Lower lobe of right lung (tissue), 2 donors: ENCODE measurements at regions not wholly inside any gene's neighbourhood (a gene's known extent, or its start where the extent isn't known, plus 50 kb on each side); places are given as distances from the start of the nearest gene placed in this dataset.

ENCODE experiments used
- ATAC-seq, 2 donors: fragments of 200-7000 bp; cut with Tn5 transposase; one replicate each; pipeline ENCODE4 v1.9.1; 2020 to 2022; ENCODE audit warnings: mild to moderate bottlenecking in 2 of 2, moderate library complexity in 2 of 2
- DNase-seq: peaks from one replicate; pipeline ENCODE4 v3.0.0-alpha.2; 2020
- H3K27ac ChIP-seq: fragments of 200-600 bp; one replicate; pipeline ENCODE4 v1.8.0; 2022
- H3K27me3 ChIP-seq: fragments of 200-600 bp; one replicate; pipeline ENCODE4 v1.8.0; 2022; ENCODE audit warnings: low read depth
- H3K36me3 ChIP-seq: fragments of 200-600 bp; one replicate; pipeline ENCODE4 v1.8.0; 2022; ENCODE audit warnings: mild to moderate bottlenecking
- H3K4me1 ChIP-seq: fragments of 200-600 bp; one replicate; pipeline ENCODE4 v1.8.0; 2022
- H3K4me3 ChIP-seq: fragments of 200-600 bp; one replicate; pipeline ENCODE4 v1.8.0; 2022; ENCODE audit warnings: mild to moderate bottlenecking
- H3K9me3 ChIP-seq: fragments of 200-600 bp; one replicate; pipeline ENCODE4 v1.8.0; 2022
- intact Hi-C: fragments of 100-400 bp; cut with DNase I; formaldehyde crosslinking; loops from one replicate; pipeline ENCODE4 v1.11.0; 2022
- TF ChIP-seq, protein P1 (sequence below): fragments of 200-600 bp; IDR thresholded peaks from one replicate; pipeline ENCODE4 v1.8.0; 2022; ENCODE audit warnings: antibody characterized with exemption, mild to moderate bottlenecking
- donor health status: DM: no; HTN: yes; CAD: no; lungs with severe emphysema.

DNA sequence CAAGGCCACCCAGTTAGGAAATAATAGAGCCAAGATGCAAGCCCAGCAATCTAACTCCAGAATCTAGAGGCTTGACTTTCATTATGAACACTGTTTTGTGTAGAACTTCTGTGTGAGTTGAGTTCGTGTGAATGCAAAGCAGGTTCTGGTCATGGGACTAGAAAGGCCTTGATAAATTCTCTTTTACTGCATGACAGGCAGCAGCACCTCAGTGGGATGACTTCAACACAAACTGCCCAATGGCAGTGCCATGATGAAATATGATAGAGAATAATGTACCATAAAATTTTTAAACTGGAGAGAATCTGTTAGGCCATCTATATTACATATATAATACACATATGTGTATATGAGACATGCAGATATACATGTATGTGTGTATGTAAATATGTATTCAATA lies 214.5 kb downstream of the KLF5 start:
- H3K4me3 ChIP-seq = no peak overlapping the region
- peaks cover 3% of the 10 kb centered on the region for H3K4me1 ChIP-seq
- intact Hi-C loops = no loop called here
- TF ChIP-seq, protein P1, sequence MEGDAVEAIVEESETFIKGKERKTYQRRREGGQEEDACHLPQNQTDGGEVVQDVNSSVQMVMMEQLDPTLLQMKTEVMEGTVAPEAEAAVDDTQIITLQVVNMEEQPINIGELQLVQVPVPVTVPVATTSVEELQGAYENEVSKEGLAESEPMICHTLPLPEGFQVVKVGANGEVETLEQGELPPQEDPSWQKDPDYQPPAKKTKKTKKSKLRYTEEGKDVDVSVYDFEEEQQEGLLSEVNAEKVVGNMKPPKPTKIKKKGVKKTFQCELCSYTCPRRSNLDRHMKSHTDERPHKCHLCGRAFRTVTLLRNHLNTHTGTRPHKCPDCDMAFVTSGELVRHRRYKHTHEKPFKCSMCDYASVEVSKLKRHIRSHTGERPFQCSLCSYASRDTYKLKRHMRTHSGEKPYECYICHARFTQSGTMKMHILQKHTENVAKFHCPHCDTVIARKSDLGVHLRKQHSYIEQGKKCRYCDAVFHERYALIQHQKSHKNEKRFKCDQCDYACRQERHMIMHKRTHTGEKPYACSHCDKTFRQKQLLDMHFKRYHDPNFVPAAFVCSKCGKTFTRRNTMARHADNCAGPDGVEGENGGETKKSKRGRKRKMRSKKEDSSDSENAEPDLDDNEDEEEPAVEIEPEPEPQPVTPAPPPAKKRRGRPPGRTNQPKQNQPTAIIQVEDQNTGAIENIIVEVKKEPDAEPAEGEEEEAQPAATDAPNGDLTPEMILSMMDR = no peak
- H3K27ac ChIP-seq = no peak overlapping the region
- H3K36me3 ChIP-seq = no peaks in the 10 kb centered on the region
- H3K27me3 ChIP-seq = no peaks in the 10 kb centered on the region
- no peak for DNase-seq
- H3K9me3 ChIP-seq = no peaks in the 10 kb centered on the region
- ATAC-seq = no peak

- no peaks in the 10 kb centered on the region for H3K27me3 ChIP-seq
- peaks cover 3% of the 10 kb centered on the region for H3K4me1 ChIP-seq
- H3K27ac ChIP-seq = no peak overlapping the region
- TF ChIP-seq, protein P1 = no peak
- no peak for ATAC-seq
- no peak for DNase-seq
- no peaks in the 10 kb centered on the region for H3K9me3 ChIP-seq
- no peaks in the 10 kb centered on the region for H3K36me3 ChIP-seq
- no peak overlapping the region for H3K4me3 ChIP-seq
- intact Hi-C loops = no loop called here
Observed at GRCh38 chr13:73272831-73273230, 214.0 kb downstream of the KLF5 start.

- H3K4me3 ChIP-seq = no peak overlapping the region
- no peaks in the 10 kb centered on the region for H3K9me3 ChIP-seq
- H3K4me1 ChIP-seq = no peaks in the 10 kb centered on the region
- intact Hi-C loops = no loop called here
- DNase-seq (no peak), ATAC-seq (no peak)
- TF ChIP-seq, protein P1 = no peak
- H3K27me3 ChIP-seq = no peaks in the 10 kb centered on the region
- no peaks in the 10 kb centered on the region for H3K36me3 ChIP-seq
- no peak overlapping the region for H3K27ac ChIP-seq
Observed at GRCh38 chr13:73268306-73268705, 209.5 kb downstream of the KLF5 start.

- intact Hi-C loops = no loop called here
- no peak for ATAC-seq
- H3K9me3 ChIP-seq = no peaks in the 10 kb centered on the region
- H3K4me3 ChIP-seq = no peak overlapping the region
- H3K27ac ChIP-seq = no peak overlapping the region
- no peaks in the 10 kb centered on the region for H3K27me3 ChIP-seq
- no peaks in the 10 kb centered on the region for H3K36me3 ChIP-seq
- H3K4me1 ChIP-seq = no peaks in the 10 kb centered on the region
- TF ChIP-seq, protein P1 = no peak
- DNase-seq = no peak
Observed at GRCh38 chr13:73266640-73267180, 207.9 kb downstream of the KLF5 start.

DNA sequence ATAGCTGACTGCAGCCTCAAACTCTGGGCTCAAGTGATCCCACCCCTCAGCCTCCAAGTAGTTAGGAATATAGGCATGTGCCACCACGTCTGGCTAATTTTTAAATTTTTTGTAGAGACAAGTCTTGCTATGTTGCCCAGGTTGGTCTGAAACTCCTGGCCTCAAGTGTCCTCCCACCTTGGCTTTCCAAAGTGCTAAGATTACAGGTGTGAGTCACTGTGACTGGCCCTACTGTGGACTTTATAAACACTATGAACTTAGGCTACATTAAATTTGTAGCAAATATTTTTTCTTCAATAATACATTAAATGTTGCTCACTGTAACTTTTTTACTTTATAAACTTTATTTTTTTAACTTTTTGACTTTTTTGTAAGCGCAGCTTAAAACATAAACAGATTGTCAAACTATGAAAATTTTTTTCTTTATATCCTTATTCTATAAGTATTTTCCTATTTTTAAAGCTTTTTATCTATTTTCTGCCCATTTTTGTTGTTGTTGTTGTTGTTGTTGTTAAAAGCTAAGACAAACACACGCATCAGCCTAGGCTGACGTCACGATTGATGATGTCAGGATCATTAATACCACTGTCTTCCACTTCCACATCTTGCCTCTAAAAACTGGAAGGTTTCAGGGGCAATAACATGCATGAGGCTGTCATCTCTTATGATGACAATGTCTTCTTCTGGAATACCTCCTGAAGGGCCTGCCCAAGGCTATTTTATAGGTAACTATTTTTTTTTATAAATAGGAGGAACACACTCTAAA lies 204.2 kb downstream of the KLF5 start:
- ATAC-seq = no peak
- intact Hi-C loops = no loop called here
- TF ChIP-seq, protein P1 = no peak

More for the DNA sequence above, 204.2 kb downstream of the KLF5 start:
- Histone ChIP-seq H3K9me3 (no peaks in the 10 kb centered on the region), H3K27me3 (no peaks in the 10 kb centered on the region), H3K36me3 (no peaks in the 10 kb centered on the region), H3K4me3 (no peak overlapping the region), H3K4me1 (no peaks in the 10 kb centered on the region), H3K27ac (no peak overlapping the region)
- DNase-seq = no peak
